Loucy (cell line): ENCODE measurements at regions not wholly inside any gene's neighbourhood (a gene's known extent, or its start where the extent isn't known, plus 50 kb on each side); places are given as distances from the start of the nearest gene placed in this dataset.

ENCODE experiments used
- H2AFZ ChIP-seq: fragments of 200-600 bp; sonication (generic); 2 replicates; pipeline ENCODE4 v1.6.0; 2016; ENCODE audit warnings: antibody characterized with exemption, mild to moderate bottlenecking, low read length, moderate library complexity
- H3F3A ChIP-seq: fragments of 200-600 bp; 2 replicates; pipeline ENCODE4 v1.6.0; 2016; ENCODE audit warnings: antibody characterized with exemption, low read depth, mild to moderate bottlenecking
- H3K27me3 ChIP-seq: fragments of 200-600 bp; sonication (generic); 2 replicates; pipeline ENCODE4 v1.6.1; 2014; ENCODE audit warnings: low read length, mild to moderate bottlenecking; ENCODE audit not compliant: insufficient read depth, poor library complexity, severe bottlenecking
- H3K36me3 ChIP-seq: fragments of 200-600 bp; sonication (generic); 2 replicates; pipeline ENCODE4 v1.6.1; 2016; ENCODE audit warnings: low read length; ENCODE audit not compliant: insufficient read depth
- H3K4me1 ChIP-seq: fragments of 200-600 bp; sonication (generic); 2 replicates; pipeline ENCODE4 v1.5.1; 2014; ENCODE audit warnings: low read length, mild to moderate bottlenecking; ENCODE audit not compliant: insufficient read depth, poor library complexity, severe bottlenecking
- H3K4me2 ChIP-seq: fragments of 200-600 bp; sonication (generic); 2 replicates; pipeline ENCODE4 v1.6.0; 2014; ENCODE audit warnings: antibody characterized with exemption, low read length, low read depth, mild to moderate bottlenecking; ENCODE audit not compliant: poor library complexity, severe bottlenecking
- H3K4me3 ChIP-seq: fragments of 200-600 bp; sonication (generic); 2 replicates; pipeline ENCODE4 v1.5.1; 2014; ENCODE audit warnings: low read length, mild to moderate bottlenecking, mixed read lengths; ENCODE audit not compliant: poor library complexity, severe bottlenecking
- H3K79me2 ChIP-seq: fragments of 200-600 bp; sonication (generic); 2 replicates; pipeline ENCODE4 v1.6.1; 2014; ENCODE audit warnings: low read length; ENCODE audit not compliant: insufficient read depth
- H3K9ac ChIP-seq: fragments of 200-600 bp; sonication (generic); 2 replicates; pipeline ENCODE4 v1.6.0; 2014; ENCODE audit warnings: mild to moderate bottlenecking, low read depth, low read length, moderate library complexity; ENCODE audit not compliant: poor library complexity, severe bottlenecking
- H3K9me2 ChIP-seq: fragments of 200-600 bp; sonication (generic); replicated peaks from 2 replicates; pipeline ENCODE4 v1.6.1; 2016; ENCODE audit warnings: low read depth, low read length, mixed read lengths
- H3K9me3 ChIP-seq: fragments of 200-600 bp; sonication (generic); 2 replicates; pipeline ENCODE4 v1.6.1; 2014; ENCODE audit warnings: mild to moderate bottlenecking, antibody characterized with exemption, low read length, low read depth; ENCODE audit not compliant: insufficient read depth
- H4K20me1 ChIP-seq: fragments of 200-600 bp; sonication (generic); 2 replicates; pipeline ENCODE4 v1.6.0; 2014; ENCODE audit warnings: antibody characterized with exemption, low read length, mild to moderate bottlenecking; ENCODE audit not compliant: insufficient read depth, poor library complexity, severe bottlenecking
- CTCF ChIP-seq: fragments of 200-600 bp; sonication (generic); conservative IDR thresholded peaks from 2 replicates; pipeline ENCODE4 v1.5.1; 2014; ENCODE audit warnings: mild to moderate bottlenecking, antibody characterized with exemption, low read length
- EZH2phosphoT487 ChIP-seq: fragments of 200-600 bp; IDR thresholded peaks from 2 replicates; pipeline ENCODE4 v1.6.1; 2018; ENCODE audit warnings: antibody characterized with exemption, mild to moderate bottlenecking, moderate library complexity, borderline replicate concordance

GRCh38 chr1:38721816-38722215 lies 137.8 kb downstream of the RRAGC start:
- Histone ChIP-seq H3K79me2 (no peaks in the 10 kb centered on the region), H3K4me3 (no peak overlapping the region), H3K4me1 (no peaks in the 10 kb centered on the region), H3K9ac (no peak overlapping the region), H3K9me3 (no peaks in the 10 kb centered on the region), H3K27me3 (no peaks in the 10 kb centered on the region), H3F3A (no peaks in the 10 kb centered on the region), H2AFZ (no peak overlapping the region), H4K20me1 (no peaks in the 10 kb centered on the region), H3K4me2 (no peak overlapping the region), H3K9me2 (no peaks in the 10 kb centered on the region), H3K36me3 (no peaks in the 10 kb centered on the region)
- TF ChIP-seq EZH2phosphoT487 (no peak), CTCF (no peak)

GRCh38 chr1:38719880-38720279 lies 139.7 kb downstream of the RRAGC start:
- H3K9ac ChIP-seq, result no peak overlapping the region
- H3K9me2 ChIP-seq, result no peaks in the 10 kb centered on the region
- H3K36me3 ChIP-seq, result no peaks in the 10 kb centered on the region
- no peak overlapping the region for H3K4me2 ChIP-seq
- TF ChIP-seq EZH2phosphoT487 (no peak), CTCF (no peak)
- H3F3A ChIP-seq, result no peaks in the 10 kb centered on the region
- no peaks in the 10 kb centered on the region for H3K9me3 ChIP-seq
- H2AFZ ChIP-seq, result no peak overlapping the region
- no peaks in the 10 kb centered on the region for H4K20me1 ChIP-seq
- no peaks in the 10 kb centered on the region for H3K4me1 ChIP-seq
- H3K27me3 ChIP-seq, result no peaks in the 10 kb centered on the region
- H3K4me3 ChIP-seq, result no peak overlapping the region
- no peaks in the 10 kb centered on the region for H3K79me2 ChIP-seq

- H3K4me3 ChIP-seq, result no peak overlapping the region
- H3K4me1 ChIP-seq, result no peaks in the 10 kb centered on the region
- H2AFZ ChIP-seq, result no peak overlapping the region
- H3K79me2 ChIP-seq, result no peaks in the 10 kb centered on the region
- no peaks in the 10 kb centered on the region for H3F3A ChIP-seq
- H3K36me3 ChIP-seq, result no peaks in the 10 kb centered on the region
- H4K20me1 ChIP-seq, result no peaks in the 10 kb centered on the region
- no peaks in the 10 kb centered on the region for H3K27me3 ChIP-seq
- no peak overlapping the region for H3K4me2 ChIP-seq
- H3K9me2 ChIP-seq, result no peaks in the 10 kb centered on the region
- H3K9me3 ChIP-seq, result no peaks in the 10 kb centered on the region
- TF ChIP-seq CTCF (no peak), EZH2phosphoT487 (no peak)
- H3K9ac ChIP-seq, result no peak overlapping the region
Observed at GRCh38 chr1:38718031-38718430, 141.5 kb downstream of the RRAGC start.
